ENCODE measurements at regions not wholly inside any gene's neighbourhood (a gene's known extent, or its start where the extent isn't known, plus 50 kb on each side); places are given as distances from the start of the nearest gene placed in this dataset.

GRCh38 chr20:10954137-10954840 lies 280.5 kb upstream of the JAG1 start:
- DNase-seq (ENCODE audit: low spot score), result no peak

DNA sequence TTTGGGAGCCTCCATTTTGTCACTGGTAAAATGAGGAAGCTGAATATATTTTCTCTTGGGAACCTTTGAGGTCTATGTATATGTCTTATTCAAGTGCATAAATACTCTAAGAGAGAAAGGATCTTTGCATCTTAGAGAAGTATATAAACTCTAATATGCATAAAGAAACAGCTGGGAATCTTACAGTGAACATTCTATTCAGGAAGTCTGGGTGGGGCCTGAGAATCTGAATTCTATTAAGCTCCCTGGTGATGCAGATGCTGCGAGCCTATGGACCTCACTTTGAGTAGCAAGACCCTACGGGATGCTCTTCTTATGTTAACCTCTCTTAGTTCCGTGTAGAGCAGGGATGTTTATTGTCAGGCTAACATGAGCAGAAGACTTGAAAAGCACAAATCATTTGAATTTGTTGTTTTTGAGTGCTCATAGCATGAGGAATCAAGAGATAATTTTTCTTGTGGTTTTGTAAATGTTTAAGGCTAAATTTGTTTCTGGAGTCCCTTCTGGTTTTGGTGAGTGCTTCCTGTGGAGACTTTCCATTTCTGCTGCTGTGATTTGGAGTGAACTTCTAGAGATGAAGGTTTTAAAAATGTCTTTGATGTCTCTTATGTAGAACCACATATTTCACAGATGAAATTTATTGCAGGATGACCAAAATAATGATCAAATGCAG lies 281.2 kb upstream of the JAG1 start:
- no peak for DNase-seq (ENCODE audit: low spot score)

GRCh38 chr20:10958279-10958678 lies 284.5 kb upstream of the JAG1 start:
- no peak for DNase-seq (ENCODE audit: low spot score)

- no peak for DNase-seq (ENCODE audit: low spot score)
These were observed 286.6 kb upstream of the JAG1 start for GRCh38 chr20:10960416-10960815.

GRCh38 chr20:10961651-10962288 lies 288.0 kb upstream of the JAG1 start:
- no peak for DNase-seq (ENCODE audit: low spot score)

GRCh38 chr20:10962937-10963336 lies 289.1 kb upstream of the JAG1 start:
- no peak for DNase-seq (ENCODE audit: low spot score)

DNA sequence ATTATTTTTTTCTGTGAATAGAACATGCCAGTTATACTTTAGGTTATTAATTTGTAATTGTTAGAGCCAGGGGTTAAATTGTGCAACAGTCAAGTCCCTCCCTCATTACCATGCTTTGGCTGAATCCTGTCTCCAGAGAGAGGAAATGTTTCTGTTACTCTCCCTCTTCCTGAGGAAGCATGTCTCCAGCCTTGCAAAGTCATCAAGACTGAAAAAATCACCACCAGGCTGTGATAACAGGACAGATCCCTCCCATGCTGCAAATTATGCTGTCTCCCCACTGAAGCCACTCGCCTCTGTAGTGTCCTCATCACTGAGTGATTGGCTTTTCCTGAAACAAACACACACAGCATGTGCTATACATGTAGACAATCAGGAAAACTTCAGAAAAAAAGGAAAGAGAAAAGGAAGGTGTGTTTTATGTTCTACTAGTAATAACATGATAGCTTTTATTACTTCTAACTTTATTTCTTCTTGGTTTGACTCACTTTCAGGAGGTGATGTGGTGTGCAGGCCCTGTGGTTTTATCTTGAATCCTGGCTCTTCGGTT lies 290.0 kb upstream of the JAG1 start:
- DNase-seq (ENCODE audit: low spot score), result no peak

GRCh38 chr20:10965936-10966470 lies 292.2 kb upstream of the JAG1 start:
- DNase-seq (ENCODE audit: low spot score), result no peak

GRCh38 chr20:10970109-10970508 lies 296.3 kb upstream of the JAG1 start:
- DNase-seq (ENCODE audit: low spot score), result no peak

- no peak for DNase-seq (ENCODE audit: low spot score)
These were observed 297.3 kb upstream of the JAG1 start for GRCh38 chr20:10971096-10971495.

DNA sequence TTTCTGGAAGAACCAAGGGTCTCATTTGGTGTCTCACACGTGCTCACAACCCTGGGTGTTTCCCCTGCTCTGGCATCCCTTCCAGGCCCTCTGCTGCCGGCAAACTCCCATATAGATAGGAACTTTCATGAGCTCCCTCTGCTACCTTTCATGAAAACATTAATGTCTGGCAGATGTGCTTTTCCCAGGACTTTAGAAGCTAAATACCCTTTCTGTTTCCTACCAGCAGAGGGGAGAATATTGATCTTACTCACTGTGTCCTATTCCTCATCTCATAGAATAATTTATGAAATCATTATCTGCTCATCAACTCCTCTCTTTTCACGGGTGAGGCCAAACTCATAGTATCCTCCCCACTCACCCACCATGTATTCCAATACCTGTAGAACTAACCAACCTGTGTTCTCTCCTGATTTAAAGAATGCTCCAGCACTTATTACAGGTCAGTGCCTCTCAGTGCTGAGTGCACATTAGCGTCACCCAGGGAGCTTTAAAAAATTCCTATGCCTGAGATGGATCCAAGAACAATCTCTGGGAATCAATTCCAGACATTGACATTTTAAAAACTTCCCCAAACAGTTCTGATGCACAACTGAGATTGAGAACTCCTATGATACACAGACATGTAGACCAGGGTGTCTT lies 298.5 kb upstream of the JAG1 start:
- DNase-seq (ENCODE audit: low spot score), result no peak

DNA sequence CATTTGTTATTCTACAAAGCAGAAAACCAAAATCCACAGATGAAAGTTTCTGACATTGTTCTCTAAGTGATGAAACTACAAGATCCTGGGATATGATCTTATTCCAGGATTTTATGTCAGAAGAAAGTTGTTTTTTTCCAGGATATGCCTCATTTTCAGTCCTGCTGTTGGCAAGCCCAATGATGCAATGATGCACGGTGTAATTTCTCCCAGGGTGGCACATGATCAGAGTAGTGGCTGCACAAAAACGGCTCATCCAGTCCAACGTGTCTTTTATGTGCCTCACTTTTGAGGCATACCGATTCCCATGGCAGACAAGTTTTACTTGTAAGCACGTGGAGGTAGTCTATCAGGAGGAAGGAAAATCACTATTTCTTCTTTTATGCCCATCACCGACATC lies 302.3 kb upstream of the JAG1 start:
- no peak for DNase-seq (ENCODE audit: low spot score)

GRCh38 chr20:10978019-10978702 lies 304.4 kb upstream of the JAG1 start:
- DNase-seq (ENCODE audit: low spot score), result no peak

DNA sequence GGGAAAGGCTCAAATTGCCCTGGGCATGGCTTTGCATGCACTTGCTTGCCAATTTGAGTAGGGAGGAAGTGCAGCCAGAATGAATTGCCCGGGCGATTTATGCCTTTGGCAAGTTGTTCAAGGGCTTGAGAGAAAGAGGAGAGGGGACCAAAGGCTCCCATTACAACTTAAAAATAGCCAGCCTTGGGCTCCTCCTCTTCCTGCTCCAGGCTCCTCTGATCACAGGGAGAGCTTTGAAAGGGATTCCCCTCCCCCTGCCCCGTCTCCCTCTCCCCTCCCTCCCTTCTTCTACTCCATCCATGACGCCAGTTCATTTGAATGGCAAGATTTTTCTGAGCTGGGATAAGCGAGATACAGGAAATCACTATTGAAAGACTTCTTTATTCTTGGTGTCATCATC lies 304.9 kb upstream of the JAG1 start:
- no peak for DNase-seq (ENCODE audit: low spot score)

DNA sequence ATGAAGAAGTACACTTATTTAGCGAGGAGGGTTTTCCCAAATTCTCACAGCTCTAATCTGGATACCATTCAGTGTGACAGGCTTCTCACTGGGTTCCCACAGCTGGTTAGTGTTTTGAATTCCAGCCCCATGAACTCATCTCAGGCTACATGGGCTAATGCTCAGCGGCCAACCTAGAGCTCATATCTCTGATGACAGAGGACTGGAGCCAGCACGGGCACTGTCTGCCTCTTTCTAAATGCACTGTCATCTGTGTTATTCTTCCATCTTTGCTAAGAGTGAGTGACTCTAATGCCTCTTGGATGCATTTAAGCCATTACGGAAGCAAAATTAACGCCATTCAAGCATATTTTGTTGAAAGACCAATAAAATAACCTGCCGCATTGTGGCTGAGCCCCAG lies 308.9 kb upstream of the JAG1 start:
- no peak for DNase-seq (ENCODE audit: low spot score)

- no peak for DNase-seq (ENCODE audit: low spot score)
These were observed 310.5 kb upstream of the JAG1 start for GRCh38 chr20:10984294-10984693.

DNA sequence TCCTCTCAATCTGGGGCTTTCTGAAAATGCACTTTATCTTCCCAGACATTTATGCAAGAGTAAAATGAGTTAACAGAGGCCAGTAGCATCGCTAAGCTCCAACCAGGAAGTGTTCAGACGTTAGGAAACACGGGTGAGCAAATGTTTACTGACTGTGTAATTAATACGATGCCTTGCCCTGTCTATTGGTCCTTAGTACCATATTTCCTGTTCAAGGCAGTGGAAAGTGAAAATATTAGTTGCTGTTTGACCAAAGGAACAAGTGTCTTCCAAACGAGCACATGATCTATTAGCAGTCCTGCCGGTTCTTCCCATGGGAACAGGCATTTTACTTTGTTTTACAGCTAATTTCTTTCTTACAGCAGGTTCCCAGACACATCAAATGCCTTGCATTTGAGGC lies 311.1 kb upstream of the JAG1 start:
- DNase-seq (ENCODE audit: low spot score), result peak; percentile 34

DNA sequence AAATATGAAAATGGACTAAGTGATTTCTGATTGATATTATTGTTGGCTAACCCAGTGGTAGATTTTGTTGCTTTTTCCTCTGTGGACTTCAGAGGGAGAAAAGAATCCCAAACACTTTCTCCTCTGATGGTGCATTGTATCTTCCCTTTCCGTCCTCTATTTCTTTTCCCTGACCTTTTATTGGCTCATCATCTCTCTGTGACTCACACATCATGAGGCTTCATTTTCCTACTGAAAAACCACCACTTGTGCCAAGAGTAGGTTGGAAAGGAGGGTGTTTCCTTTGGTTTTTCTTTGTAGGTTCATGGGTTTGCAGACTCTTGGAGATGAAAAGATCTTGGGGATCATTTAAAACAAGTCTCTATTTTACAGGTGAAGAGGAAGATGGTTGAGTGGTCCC lies 311.7 kb upstream of the JAG1 start:
- DNase-seq (ENCODE audit: low spot score), result no peak

- no peak for DNase-seq (ENCODE audit: low spot score)
These were observed 312.8 kb upstream of the JAG1 start for GRCh38 chr20:10986586-10986985.

GRCh38 chr20:10987651-10988383 lies 314.0 kb upstream of the JAG1 start:
- no peak for DNase-seq (ENCODE audit: low spot score)

Data from HuH-7 (cell line).